ENCODE measurements at regions not wholly inside any gene's neighbourhood (a gene's known extent, or its start where the extent isn't known, plus 50 kb on each side); places are given as distances from the start of the nearest gene placed in this dataset.

DNA sequence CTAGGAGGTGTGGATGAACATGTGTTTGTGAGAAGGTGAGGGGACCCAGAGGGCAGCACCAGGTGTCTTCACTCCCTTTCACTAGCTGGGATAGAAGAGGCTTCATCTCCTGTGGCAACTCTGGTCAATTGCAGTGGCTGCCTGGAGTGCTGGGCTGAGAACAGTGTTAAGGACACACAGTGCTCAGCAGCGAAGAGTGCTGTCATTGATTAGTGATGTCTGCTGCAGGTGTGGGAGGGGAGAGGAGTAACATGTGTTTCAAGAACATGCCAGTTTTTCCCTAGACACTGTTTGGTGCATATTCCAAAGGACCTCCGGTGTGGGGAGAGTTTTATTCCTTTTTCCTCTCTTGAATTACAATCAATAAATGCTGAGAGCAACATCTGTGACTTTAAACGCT, 95.9 kb upstream of the CXCR4 start:
- no peak for DNase-seq (ENCODE audit: low read depth)

GRCh38 chr2:136212426-136213378, 94.8 kb upstream of the CXCR4 start:
- no peak for DNase-seq (ENCODE audit: low read depth)

- no peak for DNase-seq (ENCODE audit: low read depth)
These were observed 93.8 kb upstream of the CXCR4 start for GRCh38 chr2:136211701-136212100.

GRCh38 chr2:136210822-136211221, 92.9 kb upstream of the CXCR4 start:
- DNase-seq (ENCODE audit: low read depth): no peak

- no peak for DNase-seq (ENCODE audit: low read depth)
These were observed 92.5 kb upstream of the CXCR4 start for GRCh38 chr2:136210455-136210805.

- DNase-seq (ENCODE audit: low read depth): no peak
These were observed 91.9 kb upstream of the CXCR4 start for GRCh38 chr2:136209561-136210454.

GRCh38 chr2:136208682-136209420, 90.9 kb upstream of the CXCR4 start:
- DNase-seq (ENCODE audit: low read depth): no peak

DNA sequence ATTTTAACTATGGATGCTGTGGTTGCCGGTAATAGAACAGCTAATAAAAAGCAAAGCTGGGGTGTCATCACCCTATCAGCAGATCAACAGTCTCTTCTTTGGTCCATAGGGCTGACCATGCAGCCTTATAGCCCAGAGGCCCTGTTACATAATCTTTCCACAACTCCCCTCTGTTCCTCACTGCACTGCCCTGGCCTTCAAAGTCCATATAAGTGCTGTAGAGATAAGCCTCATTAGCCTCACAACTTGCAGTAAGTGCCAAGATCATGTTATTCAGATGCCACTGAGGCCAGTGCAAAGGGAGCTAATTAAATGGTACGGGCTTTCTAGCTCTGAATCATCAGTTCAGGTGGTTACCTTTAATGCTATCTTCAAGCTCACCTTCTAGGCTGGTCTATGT, 89.7 kb upstream of the CXCR4 start:
- DNase-seq (ENCODE audit: low read depth): no peak

DNA sequence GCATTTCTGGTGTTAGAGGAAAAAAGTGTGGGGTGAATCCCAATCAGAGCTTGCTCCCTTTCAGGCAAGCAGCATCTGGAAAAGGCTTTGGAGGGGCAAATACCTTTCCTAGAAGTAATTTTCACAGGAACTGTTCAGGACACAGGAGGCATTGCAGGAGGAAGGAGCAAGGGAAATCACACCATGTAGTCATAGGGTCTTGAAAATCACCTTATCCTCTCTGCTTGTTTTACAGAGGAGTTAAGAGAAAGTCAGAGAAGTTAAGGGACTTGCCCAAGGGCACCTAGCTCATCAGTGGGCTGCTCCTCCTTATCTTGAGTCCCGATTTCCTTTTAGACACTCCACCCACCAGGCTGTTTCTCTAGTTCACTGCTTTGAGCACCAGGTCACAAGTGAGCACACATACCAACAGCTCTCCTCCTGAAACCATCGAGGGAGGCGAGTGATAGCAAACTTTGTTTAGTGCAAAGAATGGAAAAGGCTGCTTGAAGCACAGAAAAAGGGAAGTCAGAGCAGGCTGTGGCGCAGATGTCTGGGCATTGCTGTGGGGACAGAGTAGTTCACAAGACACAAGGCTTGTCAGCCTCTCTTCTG, 89.2 kb upstream of the CXCR4 start:
- DNase-seq (ENCODE audit: low read depth): no peak

GRCh38 chr2:136206613-136207012, 88.7 kb upstream of the CXCR4 start:
- DNase-seq (ENCODE audit: low read depth): no peak

- DNase-seq (ENCODE audit: low read depth): no peak
These were observed 87.7 kb upstream of the CXCR4 start for GRCh38 chr2:136205615-136206014.

GRCh38 chr2:136204971-136205370, 87.0 kb upstream of the CXCR4 start:
- DNase-seq (ENCODE audit: low read depth): no peak

DNA sequence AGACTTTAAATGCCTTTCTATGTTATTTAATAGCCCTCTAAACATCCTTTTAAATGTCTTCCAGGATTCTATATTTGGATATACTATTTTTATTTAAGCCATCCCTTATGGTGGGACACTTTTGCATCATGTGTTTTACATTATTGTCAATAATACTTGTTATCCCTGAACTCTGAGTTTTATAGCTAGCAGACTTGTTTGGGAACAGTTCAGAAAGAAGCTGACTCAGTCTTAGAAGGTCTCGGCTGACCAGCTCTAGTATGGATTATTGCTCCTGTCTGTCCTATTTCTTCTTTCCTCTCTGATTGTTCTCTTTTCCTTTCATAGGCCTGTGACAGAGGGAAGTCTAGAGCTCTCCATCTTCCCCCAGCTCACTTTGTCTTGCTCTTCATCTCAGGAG, 77.3 kb upstream of the CXCR4 start:
- DNase-seq (ENCODE audit: low read depth): no peak

GRCh38 chr2:136191041-136191440, 73.1 kb upstream of the CXCR4 start:
- DNase-seq (ENCODE audit: low read depth): no peak

- no peak for DNase-seq (ENCODE audit: low read depth)
These were observed 71.4 kb upstream of the CXCR4 start for GRCh38 chr2:136189221-136189782.

GRCh38 chr2:136188086-136188485, 70.1 kb upstream of the CXCR4 start:
- no peak for DNase-seq (ENCODE audit: low read depth)

DNA sequence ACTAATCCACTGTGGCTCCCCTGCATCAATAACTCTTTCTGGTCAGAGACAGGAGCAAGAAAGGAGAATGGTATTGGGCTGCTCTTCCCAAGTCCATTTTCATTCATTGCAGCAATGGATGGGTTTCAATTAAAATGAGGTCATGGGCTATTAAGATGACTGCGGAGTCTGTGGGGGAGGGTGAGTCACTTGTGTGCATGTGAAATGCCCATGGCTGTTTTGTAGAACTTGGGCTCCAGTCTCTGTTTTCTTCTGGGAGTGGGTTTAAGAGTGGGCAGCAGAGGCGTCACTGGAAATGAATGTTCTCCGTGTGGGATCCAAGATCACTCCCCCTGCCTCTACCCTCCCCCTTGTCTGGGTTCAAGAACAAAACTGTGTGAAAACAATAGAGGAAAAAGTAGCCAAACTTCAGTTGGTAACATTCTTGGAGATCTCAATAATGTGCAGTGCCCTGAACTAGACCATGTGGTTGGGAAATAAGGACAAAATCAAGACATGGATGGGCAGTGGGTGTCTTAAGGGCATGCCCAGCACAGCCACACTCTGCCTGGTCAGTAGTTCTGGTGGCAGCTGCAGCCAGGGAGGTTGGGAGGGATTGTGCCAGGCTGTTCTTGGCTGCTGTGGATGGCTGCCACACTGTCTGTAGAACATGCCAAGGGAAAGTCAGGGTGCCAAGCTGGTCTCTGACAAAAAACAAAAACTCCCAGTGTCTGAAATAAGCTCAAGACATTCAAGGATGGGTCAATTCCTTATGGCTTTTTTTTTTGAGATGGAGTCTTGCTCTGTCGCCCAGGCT, 68.2 kb upstream of the CXCR4 start:
- no peak for DNase-seq (ENCODE audit: low read depth)

DNA sequence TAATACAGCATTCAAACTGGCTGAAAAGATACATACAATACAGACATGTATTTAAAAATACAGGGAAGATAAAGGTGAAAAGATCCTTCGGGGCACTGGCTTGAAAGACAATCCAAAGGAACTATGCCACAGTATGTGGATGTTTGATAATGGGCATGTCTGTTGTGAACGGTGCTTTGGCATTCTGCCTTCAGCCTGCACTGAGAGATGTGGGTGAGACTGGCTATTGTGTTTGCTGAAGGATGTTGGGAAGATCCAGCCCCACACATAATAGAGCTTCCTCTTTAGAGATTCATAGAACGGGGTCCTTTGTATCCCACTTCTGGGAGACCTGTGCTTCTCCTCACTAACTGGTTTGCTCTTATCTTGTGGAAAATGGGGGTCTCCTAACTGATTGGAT, 65.1 kb upstream of the CXCR4 start:
- DNase-seq (ENCODE audit: low read depth): no peak

DNA sequence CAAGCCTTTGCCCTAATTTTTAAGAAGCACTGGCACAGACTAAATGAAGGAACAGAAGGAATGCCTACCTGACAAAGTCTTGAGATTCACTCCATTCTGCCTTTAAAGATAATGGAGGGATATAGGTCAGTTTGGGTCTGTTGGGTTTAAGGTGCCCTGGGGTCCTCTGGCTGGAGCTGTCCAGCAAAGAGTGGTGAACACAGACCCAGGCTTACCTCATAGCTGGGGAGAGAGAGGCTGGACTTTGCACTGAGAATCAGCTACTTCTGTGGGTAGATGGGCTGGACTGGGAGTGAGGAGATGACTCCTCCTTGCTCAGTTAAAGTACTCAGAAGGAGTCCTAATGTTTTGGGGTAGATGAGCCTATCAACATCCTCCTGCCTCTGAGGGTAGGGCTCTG, 64.4 kb upstream of the CXCR4 start:
- DNase-seq (ENCODE audit: low read depth): no peak

DNA sequence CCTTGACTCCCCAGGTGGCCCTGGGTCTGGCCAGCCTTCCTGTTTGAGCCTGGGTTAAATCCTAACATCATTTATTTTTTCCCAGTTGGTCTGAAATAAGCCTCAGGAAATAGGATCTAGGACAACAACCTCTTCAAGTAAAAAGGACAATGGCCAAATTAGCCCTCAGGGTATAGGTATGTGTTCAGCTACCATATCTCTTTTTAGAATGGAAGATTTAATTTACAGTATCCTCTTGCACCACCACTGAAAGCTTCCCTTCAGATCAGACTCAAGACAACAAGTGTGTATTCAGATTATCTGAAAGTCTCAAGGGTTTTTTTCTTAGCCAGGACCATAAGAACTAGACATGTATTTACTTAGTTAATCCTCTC, 61.6 kb upstream of the CXCR4 start:
- no peak for DNase-seq (ENCODE audit: low read depth)
